ENCODE measurements at regions not wholly inside any gene's neighbourhood (a gene's known extent, or its start where the extent isn't known, plus 50 kb on each side); places are given as distances from the start of the nearest gene placed in this dataset.

DNA sequence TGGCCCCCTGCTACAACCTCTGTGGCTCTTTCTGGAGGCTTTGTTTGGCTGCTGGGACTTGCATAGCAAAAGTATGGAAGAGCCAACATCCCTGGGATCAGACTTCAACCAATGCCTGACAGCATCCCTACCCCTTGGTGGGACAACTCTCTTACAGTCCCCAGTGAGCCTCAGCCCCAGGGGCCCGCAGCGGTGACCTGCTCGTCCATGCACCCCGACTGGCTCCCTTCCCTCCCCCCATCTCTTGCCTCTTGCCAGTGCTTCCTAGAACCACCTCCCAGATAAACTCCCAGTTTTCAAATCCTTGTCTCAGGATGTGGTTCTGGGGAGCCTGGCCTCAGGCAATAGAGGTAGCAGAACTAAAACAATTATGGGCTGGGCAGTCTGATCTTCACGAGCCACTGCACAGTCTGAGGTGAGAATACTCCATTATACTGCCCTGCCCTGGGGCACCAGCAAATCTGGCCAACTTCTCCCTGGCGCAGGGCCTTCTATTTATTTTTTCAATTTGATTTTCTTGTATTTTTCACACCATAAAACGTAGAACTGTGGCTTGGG is 86.6 kb upstream of the BRD7 start:
- no peaks in the 10 kb centered on the region for H3K79me2 ChIP-seq (ENCODE audit: insufficient read depth, low read depth, low read length)
- H3K9me3 ChIP-seq (ENCODE audit: low read length): no peaks in the 10 kb centered on the region
- no peaks in the 10 kb centered on the region for H3K9me2 ChIP-seq (ENCODE audit: insufficient read depth, low read length)
- H3K4me2 ChIP-seq (ENCODE audit: low read length): no peak overlapping the region
- H2AFZ ChIP-seq (ENCODE audit: low read length): no peak overlapping the region
- no peak overlapping the region for H3K4me3 ChIP-seq (ENCODE audit: low read depth, low read length, poor library complexity, severe bottlenecking)
- no TSS peak for BruUV-seq (replicated peaks)
- CTCF ChIA-PET (ENCODE audit: unreplicated experiment): no interaction called here
- H3K27ac ChIP-seq (ENCODE audit: low read depth, low read length, poor library complexity, severe bottlenecking): no peak overlapping the region
- POLR2A ChIA-PET: interaction anchor here (1.0 kb wide), 1 partner anchor 11 kb away, joined by 4 read pairs; no protein-coding TSS in a partner anchor
- no peaks in the 10 kb centered on the region for H4K20me1 ChIP-seq (ENCODE audit: insufficient read depth, low read length)
- no peak for TF ChIP-seq EZH2phosphoT487 (IDR thresholded peaks at IDR 0.05; ENCODE audit: borderline replicate concordance, low read depth, low read length)
- TF ChIP-seq, protein P1, sequence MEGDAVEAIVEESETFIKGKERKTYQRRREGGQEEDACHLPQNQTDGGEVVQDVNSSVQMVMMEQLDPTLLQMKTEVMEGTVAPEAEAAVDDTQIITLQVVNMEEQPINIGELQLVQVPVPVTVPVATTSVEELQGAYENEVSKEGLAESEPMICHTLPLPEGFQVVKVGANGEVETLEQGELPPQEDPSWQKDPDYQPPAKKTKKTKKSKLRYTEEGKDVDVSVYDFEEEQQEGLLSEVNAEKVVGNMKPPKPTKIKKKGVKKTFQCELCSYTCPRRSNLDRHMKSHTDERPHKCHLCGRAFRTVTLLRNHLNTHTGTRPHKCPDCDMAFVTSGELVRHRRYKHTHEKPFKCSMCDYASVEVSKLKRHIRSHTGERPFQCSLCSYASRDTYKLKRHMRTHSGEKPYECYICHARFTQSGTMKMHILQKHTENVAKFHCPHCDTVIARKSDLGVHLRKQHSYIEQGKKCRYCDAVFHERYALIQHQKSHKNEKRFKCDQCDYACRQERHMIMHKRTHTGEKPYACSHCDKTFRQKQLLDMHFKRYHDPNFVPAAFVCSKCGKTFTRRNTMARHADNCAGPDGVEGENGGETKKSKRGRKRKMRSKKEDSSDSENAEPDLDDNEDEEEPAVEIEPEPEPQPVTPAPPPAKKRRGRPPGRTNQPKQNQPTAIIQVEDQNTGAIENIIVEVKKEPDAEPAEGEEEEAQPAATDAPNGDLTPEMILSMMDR (conservative IDR thresholded peaks at IDR 0.05; ENCODE audit: low read length): no peak
- no peaks in the 10 kb centered on the region for H3K36me3 ChIP-seq (ENCODE audit: insufficient read depth, low read length)
- intact Hi-C loops (cut with micrococcal nuclease; ENCODE audit: unreplicated experiment): no loop called here
- no peak for DNase-seq (ENCODE audit: low spot score)
- H3K4me1 ChIP-seq (ENCODE audit: insufficient read depth, low read length, poor library complexity, severe bottlenecking): no peaks in the 10 kb centered on the region

- no peaks in the 10 kb centered on the region for H3K9me2 ChIP-seq (ENCODE audit: insufficient read depth, low read length)
- no peak overlapping the region for H3K4me2 ChIP-seq (ENCODE audit: low read length)
- POLR2A ChIA-PET: no interaction called here
- no peak overlapping the region for H2AFZ ChIP-seq (ENCODE audit: low read length)
- TF ChIP-seq EZH2phosphoT487 (IDR thresholded peaks at IDR 0.05; ENCODE audit: borderline replicate concordance, low read depth, low read length): no peak
- TF ChIP-seq, protein P1 (conservative IDR thresholded peaks at IDR 0.05; ENCODE audit: low read length): no peak
- H4K20me1 ChIP-seq (ENCODE audit: insufficient read depth, low read length): no peaks in the 10 kb centered on the region
- CTCF ChIA-PET (ENCODE audit: unreplicated experiment): no interaction called here
- no TSS peak for BruUV-seq (replicated peaks)
- DNase-seq (ENCODE audit: low spot score): no peak
- intact Hi-C loops (cut with micrococcal nuclease; ENCODE audit: unreplicated experiment): no loop called here
- no peaks in the 10 kb centered on the region for H3K36me3 ChIP-seq (ENCODE audit: insufficient read depth, low read length)
- H3K27ac ChIP-seq (ENCODE audit: low read depth, low read length, poor library complexity, severe bottlenecking): no peak overlapping the region
- no peaks in the 10 kb centered on the region for H3K4me1 ChIP-seq (ENCODE audit: insufficient read depth, low read length, poor library complexity, severe bottlenecking)
- H3K9me3 ChIP-seq (ENCODE audit: low read length): no peaks in the 10 kb centered on the region
- no peaks in the 10 kb centered on the region for H3K79me2 ChIP-seq (ENCODE audit: insufficient read depth, low read depth, low read length)
- H3K4me3 ChIP-seq (ENCODE audit: low read depth, low read length, poor library complexity, severe bottlenecking): no peak overlapping the region
Observed at GRCh38 chr16:50453446-50453845, 84.7 kb upstream of the BRD7 start.

DNA sequence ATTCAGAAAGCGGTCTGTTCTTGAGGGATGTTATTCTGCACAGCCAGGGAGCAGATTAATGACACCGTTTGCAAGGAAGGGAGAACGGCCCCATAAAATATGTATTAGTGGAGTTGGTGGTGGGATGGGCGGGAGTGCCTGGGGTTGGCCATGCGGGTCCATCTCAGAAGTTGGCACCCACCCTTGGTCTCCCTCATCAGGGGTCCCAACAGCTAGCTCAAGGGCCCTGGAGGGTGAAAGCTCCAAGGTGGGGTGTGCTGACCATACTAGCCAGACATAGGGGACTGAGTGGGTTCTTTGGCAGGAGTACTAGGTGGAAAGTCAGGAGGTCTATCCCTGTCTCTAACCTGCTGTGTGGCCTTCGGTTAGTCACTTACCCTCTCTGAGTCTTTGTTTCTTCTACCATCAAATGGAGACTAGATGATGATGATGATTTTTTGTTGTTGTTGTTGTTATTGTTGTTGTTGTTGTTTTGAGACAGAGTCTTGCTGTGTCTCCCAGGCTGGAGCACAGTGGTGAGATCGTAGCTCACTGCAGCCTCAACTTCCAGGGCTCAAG is 83.2 kb upstream of the BRD7 start:
- Histone ChIP-seq H3K27ac (ENCODE audit: low read depth, low read length, poor library complexity, severe bottlenecking) (no peak overlapping the region), H3K4me2 (ENCODE audit: low read length) (no peak overlapping the region), H3K9me2 (ENCODE audit: insufficient read depth, low read length) (no peaks in the 10 kb centered on the region), H3K9me3 (ENCODE audit: low read length) (no peaks in the 10 kb centered on the region), H4K20me1 (ENCODE audit: insufficient read depth, low read length) (no peaks in the 10 kb centered on the region), H3K4me1 (ENCODE audit: insufficient read depth, low read length, poor library complexity, severe bottlenecking) (no peaks in the 10 kb centered on the region), H3K4me3 (ENCODE audit: low read depth, low read length, poor library complexity, severe bottlenecking) (no peak overlapping the region), H3K36me3 (ENCODE audit: insufficient read depth, low read length) (no peaks in the 10 kb centered on the region), H3K79me2 (ENCODE audit: insufficient read depth, low read depth, low read length) (no peaks in the 10 kb centered on the region), H2AFZ (ENCODE audit: low read length) (no peak overlapping the region)
- no peak for TF ChIP-seq EZH2phosphoT487 (IDR thresholded peaks at IDR 0.05; ENCODE audit: borderline replicate concordance, low read depth, low read length)
- TF ChIP-seq, protein P1 (conservative IDR thresholded peaks at IDR 0.05; ENCODE audit: low read length): no peak
- intact Hi-C loops (cut with micrococcal nuclease; ENCODE audit: unreplicated experiment): no loop called here
- ChIA-PET POLR2A (interaction anchor here (0.8 kb wide), 1 partner anchor 265 kb away, joined by 3 read pairs; no protein-coding TSS in a partner anchor), CTCF (ENCODE audit: unreplicated experiment) (no interaction called here)
- BruUV-seq (replicated peaks): no TSS peak
- DNase-seq (ENCODE audit: low spot score): no peak
